ENCODE measurements at regions not wholly inside any gene's neighbourhood (a gene's known extent, or its start where the extent isn't known, plus 50 kb on each side); places are given as distances from the start of the nearest gene placed in this dataset.

- no peak overlapping the region for H3K27ac Mint-ChIP-seq
- ChIA-PET POLR2A (no interaction called here), CTCF (no interaction called here)
- no peaks in the 10 kb centered on the region for H3K36me3 Mint-ChIP-seq (ENCODE audit: low read depth)
- intact Hi-C loops (cut with micrococcal nuclease): no loop called here
- no peak overlapping the region for H3K4me3 Mint-ChIP-seq
- no peaks in the 10 kb centered on the region for H3K4me1 Mint-ChIP-seq (ENCODE audit: low read depth)
- ATAC-seq: no peak
- no peak for TF ChIP-seq CTCF (IDR thresholded peaks at IDR 0.05)
- peaks cover 8% of the 10 kb centered on the region for H3K27me3 Mint-ChIP-seq
- no peaks in the 10 kb centered on the region for H3K9me3 Mint-ChIP-seq
- DNase-seq: no peak
Measured at GRCh38 chr7:106992511-106992910, 52.0 kb upstream of the PRKAR2B start.
